Bone marrow (tissue), 2 donors: ENCODE measurements at regions not wholly inside any gene's neighbourhood (a gene's known extent, or its start where the extent isn't known, plus 50 kb on each side); places are given as distances from the start of the nearest gene placed in this dataset.

ENCODE experiments used
- DNase-seq, 2 donors: peaks; one replicate each; lab custom pipeline; 2025; lab: John Stamatoyannopoulos, UW

GRCh38 chr16:73355981-73356380, 308.1 kb upstream of the ZFHX3 start:
- no peak for DNase-seq

- DNase-seq, result no peak
These were observed 306.5 kb upstream of the ZFHX3 start for GRCh38 chr16:73354434-73354833.

GRCh38 chr16:73350707-73351452, 303.0 kb upstream of the ZFHX3 start:
- no peak for DNase-seq

- no peak for DNase-seq
These were observed 299.8 kb upstream of the ZFHX3 start for GRCh38 chr16:73347500-73348375.

- no peak for DNase-seq
These were observed 291.9 kb upstream of the ZFHX3 start for GRCh38 chr16:73339821-73340220.

- no peak for DNase-seq
These were observed 289.7 kb upstream of the ZFHX3 start for GRCh38 chr16:73337373-73338296.

- no peak for DNase-seq
These were observed 281.7 kb upstream of the ZFHX3 start for GRCh38 chr16:73329358-73330286.

GRCh38 chr16:73326770-73327470, 279.0 kb upstream of the ZFHX3 start:
- no peak for DNase-seq

- no peak for DNase-seq
These were observed 278.3 kb upstream of the ZFHX3 start for GRCh38 chr16:73326221-73326620.

- DNase-seq, result no peak
These were observed 276.0 kb upstream of the ZFHX3 start for GRCh38 chr16:73323880-73324279.

GRCh38 chr16:73322856-73323255, 274.9 kb upstream of the ZFHX3 start:
- DNase-seq, result no peak

- DNase-seq, result no peak
These were observed 273.9 kb upstream of the ZFHX3 start for GRCh38 chr16:73321853-73322252.

- no peak for DNase-seq
These were observed 271.8 kb upstream of the ZFHX3 start for GRCh38 chr16:73319737-73320136.

GRCh38 chr16:73319261-73319660, 271.3 kb upstream of the ZFHX3 start:
- DNase-seq, result no peak

GRCh38 chr16:73317321-73317857, 269.5 kb upstream of the ZFHX3 start:
- DNase-seq, result no peak

- DNase-seq, result no peak
These were observed 267.7 kb upstream of the ZFHX3 start for GRCh38 chr16:73315645-73316044.

- no peak for DNase-seq
These were observed 266.0 kb upstream of the ZFHX3 start for GRCh38 chr16:73313950-73314349.

- DNase-seq, result no peak
These were observed 264.2 kb upstream of the ZFHX3 start for GRCh38 chr16:73311857-73312723.

- no peak for DNase-seq
These were observed 260.8 kb upstream of the ZFHX3 start for GRCh38 chr16:73308771-73309170.
